CD4-positive, alpha-beta T cell treated with Interleukin-1 beta for 1 hour (primary cell): ENCODE measurements at regions not wholly inside any gene's neighbourhood (a gene's known extent, or its start where the extent isn't known, plus 50 kb on each side); places are given as distances from the start of the nearest gene placed in this dataset.

ENCODE experiments used
- DNase-seq, 2 donors: peaks; one replicate each; pipeline ENCODE4 v3.0.0-alpha.2; 2020 to 2022

GRCh38 chr13:44770951-44771350 lies 194.8 kb upstream of the TSC22D1 start:
- no peak for DNase-seq

- no peak for DNase-seq
Observed at GRCh38 chr13:44769686-44770085, 193.6 kb upstream of the TSC22D1 start.

GRCh38 chr13:44768775-44769581 lies 192.8 kb upstream of the TSC22D1 start:
- no peak for DNase-seq

- peak in 1 of 2 donors; percentile 41 for DNase-seq
Observed at GRCh38 chr13:44768239-44768638, 192.1 kb upstream of the TSC22D1 start.

- no peak for DNase-seq
Observed at GRCh38 chr13:44765001-44765471, 188.9 kb upstream of the TSC22D1 start.

- DNase-seq = no peak
Observed at GRCh38 chr13:44764302-44764692, 188.2 kb upstream of the TSC22D1 start.

- DNase-seq = no peak
Observed at GRCh38 chr13:44763615-44764301, 187.6 kb upstream of the TSC22D1 start.

- DNase-seq = no peak
Observed at GRCh38 chr13:44762911-44763310, 186.8 kb upstream of the TSC22D1 start.

GRCh38 chr13:44760434-44760833 lies 184.3 kb upstream of the TSC22D1 start:
- no peak for DNase-seq

GRCh38 chr13:44759384-44760360 lies 183.5 kb upstream of the TSC22D1 start:
- DNase-seq = no peak

GRCh38 chr13:44758630-44759383 lies 182.7 kb upstream of the TSC22D1 start:
- no peak for DNase-seq

GRCh38 chr13:44757671-44758070 lies 181.5 kb upstream of the TSC22D1 start:
- DNase-seq = no peak

GRCh38 chr13:44756276-44756810 lies 180.2 kb upstream of the TSC22D1 start:
- no peak for DNase-seq

GRCh38 chr13:44755872-44756271 lies 179.7 kb upstream of the TSC22D1 start:
- DNase-seq = no peak

- no peak for DNase-seq
Observed at GRCh38 chr13:44752164-44752563, 176.0 kb upstream of the TSC22D1 start.

GRCh38 chr13:44750630-44751029 lies 174.5 kb upstream of the TSC22D1 start:
- DNase-seq = no peak

- DNase-seq = no peak
Observed at GRCh38 chr13:44749906-44750305, 173.8 kb upstream of the TSC22D1 start.

GRCh38 chr13:44748439-44748838 lies 172.3 kb upstream of the TSC22D1 start:
- DNase-seq = no peak

GRCh38 chr13:44747179-44747578 lies 171.0 kb upstream of the TSC22D1 start:
- no peak for DNase-seq

GRCh38 chr13:44746690-44747089 lies 170.6 kb upstream of the TSC22D1 start:
- no peak for DNase-seq

GRCh38 chr13:44744880-44745633 lies 168.9 kb upstream of the TSC22D1 start:
- DNase-seq = no peak
